MM.1S (cell line): ENCODE measurements at regions not wholly inside any gene's neighbourhood (a gene's known extent, or its start where the extent isn't known, plus 50 kb on each side); places are given as distances from the start of the nearest gene placed in this dataset.

Source experiments
- DNase-seq: peaks from one replicate; pipeline ENCODE4 v3.0.0-alpha.2; 2015
- H2AFZ ChIP-seq: fragments of 300-600 bp; sonication (generic); 2 replicates; pipeline ENCODE4 v1.6.0; 2016; ENCODE audit warnings: antibody characterized with exemption, low read length
- H3F3A ChIP-seq: fragments of 300-600 bp; sonication (generic); 2 replicates; pipeline ENCODE4 v1.6.1; 2016; ENCODE audit warnings: mild to moderate bottlenecking, antibody characterized with exemption, low read length, moderate library complexity, mixed read lengths; ENCODE audit not compliant: insufficient read depth
- H3K27ac ChIP-seq: fragments of 300-600 bp; sonication (generic); 2 replicates; pipeline ENCODE4 v1.5.1; 2016; ENCODE audit warnings: mild to moderate bottlenecking, low read length
- H3K27me3 ChIP-seq: fragments of 300-600 bp; sonication (generic); replicated peaks from 2 replicates; pipeline ENCODE4 v1.6.0; 2016; ENCODE audit warnings: low read length; ENCODE audit not compliant: insufficient read depth
- H3K36me3 ChIP-seq: fragments of 300-600 bp; sonication (generic); replicated peaks from 2 replicates; pipeline ENCODE4 v1.6.1; 2016; ENCODE audit warnings: mild to moderate bottlenecking, low read length, mixed read lengths; ENCODE audit not compliant: insufficient read depth
- H3K4me1 ChIP-seq: fragments of 300-600 bp; sonication (generic); 2 replicates; pipeline ENCODE4 v1.6.1; 2016; ENCODE audit warnings: low read length, mixed read lengths
- H3K4me2 ChIP-seq: fragments of 300-600 bp; sonication (generic); 2 replicates; pipeline ENCODE4 v1.6.0; 2016; ENCODE audit warnings: low read depth, low read length
- H3K4me3 ChIP-seq: fragments of 300-600 bp; sonication (generic); 2 replicates; pipeline ENCODE4 v1.5.1; 2016; ENCODE audit warnings: low read length, mixed read lengths
- H3K79me2 ChIP-seq: fragments of 300-600 bp; sonication (generic); 2 replicates; pipeline ENCODE4 v1.6.1; 2016; ENCODE audit warnings: mixed run types, low read length, mixed read lengths
- H3K9ac ChIP-seq: fragments of 300-600 bp; sonication (generic); 2 replicates; pipeline ENCODE4 v1.6.1; 2016; ENCODE audit warnings: low read length, mixed read lengths
- H3K9me2 ChIP-seq: fragments of 300-600 bp; sonication (generic); replicated peaks from 2 replicates; pipeline ENCODE4 v1.6.1; 2016; ENCODE audit warnings: mild to moderate bottlenecking, low read length, mixed read lengths; ENCODE audit not compliant: insufficient read depth
- H3K9me3 ChIP-seq: fragments of 300-600 bp; sonication (generic); replicated peaks from 2 replicates; pipeline ENCODE4 v1.6.1; 2016; ENCODE audit warnings: mild to moderate bottlenecking, low read length, mixed read lengths; ENCODE audit not compliant: insufficient read depth
- H4K20me1 ChIP-seq: fragments of 300-600 bp; sonication (generic); 2 replicates; pipeline ENCODE4 v1.6.1; 2016; ENCODE audit warnings: mild to moderate bottlenecking, low read length, moderate library complexity, mixed read lengths; ENCODE audit not compliant: insufficient read depth
- CTCF ChIP-seq: fragments of 300-600 bp; sonication (generic); IDR thresholded peaks from 2 replicates; pipeline ENCODE4 v1.5.1; 2016; ENCODE audit warnings: antibody characterized with exemption, low read length, mixed read lengths
- EZH2 ChIP-seq: fragments of 300-600 bp; sonication (generic); optimal IDR thresholded peaks from 2 replicates; pipeline ENCODE3; 2017; ENCODE audit warnings: low read depth, mild to moderate bottlenecking, antibody characterized with exemption, low read length, mixed read lengths
- EZH2phosphoT487 ChIP-seq: fragments of 300-600 bp; sonication (generic); IDR thresholded peaks from 2 replicates; pipeline ENCODE4 v1.6.1; 2018; ENCODE audit warnings: antibody characterized with exemption, low read length

GRCh38 chr18:37641573-37641972 is 76.0 kb upstream of the CELF4 start:
- H3K27ac ChIP-seq: no peak overlapping the region
- no peak overlapping the region for H2AFZ ChIP-seq
- H3K4me1 ChIP-seq: no peaks in the 10 kb centered on the region
- TF ChIP-seq EZH2phosphoT487 (no peak), EZH2 (no peak), CTCF (no peak)
- H3F3A ChIP-seq: no peaks in the 10 kb centered on the region
- H3K9ac ChIP-seq: no peak overlapping the region
- no peaks in the 10 kb centered on the region for H3K9me3 ChIP-seq
- H3K9me2 ChIP-seq: no peaks in the 10 kb centered on the region
- no peaks in the 10 kb centered on the region for H3K79me2 ChIP-seq
- H4K20me1 ChIP-seq: no peaks in the 10 kb centered on the region
- no peak overlapping the region for H3K4me3 ChIP-seq
- no peaks in the 10 kb centered on the region for H3K27me3 ChIP-seq
- no peaks in the 10 kb centered on the region for H3K36me3 ChIP-seq
- DNase-seq: no peak
- no peak overlapping the region for H3K4me2 ChIP-seq

- H3K4me3 ChIP-seq: no peak overlapping the region
- H3K4me1 ChIP-seq: no peaks in the 10 kb centered on the region
- H3K9me3 ChIP-seq: no peaks in the 10 kb centered on the region
- H4K20me1 ChIP-seq: no peaks in the 10 kb centered on the region
- H3K27me3 ChIP-seq: no peaks in the 10 kb centered on the region
- no peak for DNase-seq
- no peak overlapping the region for H3K27ac ChIP-seq
- no peak overlapping the region for H3K4me2 ChIP-seq
- no peak for TF ChIP-seq CTCF
- no peak for TF ChIP-seq EZH2phosphoT487
- no peak for TF ChIP-seq EZH2
- H3K79me2 ChIP-seq: no peaks in the 10 kb centered on the region
- H3K36me3 ChIP-seq: no peaks in the 10 kb centered on the region
- H3K9me2 ChIP-seq: no peaks in the 10 kb centered on the region
- H3F3A ChIP-seq: no peaks in the 10 kb centered on the region
- no peak overlapping the region for H2AFZ ChIP-seq
- H3K9ac ChIP-seq: no peak overlapping the region
Measured at GRCh38 chr18:37640504-37640903, 74.9 kb upstream of the CELF4 start.

- no peaks in the 10 kb centered on the region for H3K27me3 ChIP-seq
- H3K36me3 ChIP-seq: no peaks in the 10 kb centered on the region
- no peaks in the 10 kb centered on the region for H3F3A ChIP-seq
- no peak for DNase-seq
- TF ChIP-seq EZH2 (no peak), CTCF (no peak), EZH2phosphoT487 (no peak)
- H3K9me3 ChIP-seq: no peaks in the 10 kb centered on the region
- H2AFZ ChIP-seq: no peak overlapping the region
- H3K79me2 ChIP-seq: no peaks in the 10 kb centered on the region
- no peaks in the 10 kb centered on the region for H3K9me2 ChIP-seq
- H3K27ac ChIP-seq: no peak overlapping the region
- H3K4me1 ChIP-seq: no peaks in the 10 kb centered on the region
- H3K4me2 ChIP-seq: no peak overlapping the region
- H3K9ac ChIP-seq: no peak overlapping the region
- H3K4me3 ChIP-seq: no peak overlapping the region
- no peaks in the 10 kb centered on the region for H4K20me1 ChIP-seq
Measured at GRCh38 chr18:37639846-37640245, 74.2 kb upstream of the CELF4 start.

- Histone ChIP-seq H3K4me2 (no peak overlapping the region), H3K27ac (no peak overlapping the region)
- TF ChIP-seq CTCF (no peak), EZH2 (no peak), EZH2phosphoT487 (no peak)
Measured at GRCh38 chr18:37637478-37637850, 71.9 kb upstream of the CELF4 start.

More at GRCh38 chr18:37637478-37637850, 71.9 kb upstream of the CELF4 start:
- Histone ChIP-seq H3K9me3 (no peaks in the 10 kb centered on the region), H3K9me2 (no peaks in the 10 kb centered on the region), H3K27me3 (no peaks in the 10 kb centered on the region), H2AFZ (no peak overlapping the region), H3K79me2 (no peaks in the 10 kb centered on the region), H3K9ac (no peak overlapping the region), H3K36me3 (no peaks in the 10 kb centered on the region), H4K20me1 (no peaks in the 10 kb centered on the region), H3K4me3 (no peak overlapping the region), H3F3A (no peaks in the 10 kb centered on the region), H3K4me1 (no peaks in the 10 kb centered on the region)
- no peak for DNase-seq
